Astrocyte of the cerebellum (primary cell): ENCODE measurements at regions not wholly inside any gene's neighbourhood (a gene's known extent, or its start where the extent isn't known, plus 50 kb on each side); places are given as distances from the start of the nearest gene placed in this dataset.

Experiments used
- DNase-seq: peaks from one replicate; pipeline ENCODE4 v3.0.0-alpha.2; 2011; ENCODE audit warnings: low read depth
- H3K4me3 ChIP-seq: 2 replicates; pipeline ENCODE4 v1.5.1; 2011; ENCODE audit warnings: mild to moderate bottlenecking, low read depth, low read length, moderate library complexity
- CTCF ChIP-seq: IDR thresholded peaks from 2 replicates; pipeline ENCODE4 v1.5.1; 2012; ENCODE audit warnings: low read length, low read depth, moderate library complexity, mild to moderate bottlenecking; ENCODE audit errors: missing control alignments
- in situ Hi-C: cut with HindIII; loops from 2 replicates; pipeline ENCODE4 v1.10.0; 2017; ENCODE audit warnings: low sequenced_read_pairs

- in situ Hi-C loops = no loop called here
- H3K4me3 ChIP-seq = no peak overlapping the region
- no peak for DNase-seq
- TF ChIP-seq CTCF = no peak
Measured at GRCh38 chr3:59567661-59568060, 517.8 kb upstream of the CFAP20DC start.

- no peak for DNase-seq
- TF ChIP-seq CTCF = no peak
- in situ Hi-C loops = no loop called here
- no peak overlapping the region for H3K4me3 ChIP-seq
Measured at GRCh38 chr3:59566481-59566975, 516.7 kb upstream of the CFAP20DC start.

GRCh38 chr3:59565125-59565524 is 515.3 kb upstream of the CFAP20DC start:
- no peak for TF ChIP-seq CTCF
- H3K4me3 ChIP-seq = no peak overlapping the region
- no peak for DNase-seq
- in situ Hi-C loops = no loop called here

GRCh38 chr3:59563966-59564365 is 514.1 kb upstream of the CFAP20DC start:
- no peak overlapping the region for H3K4me3 ChIP-seq
- TF ChIP-seq CTCF = no peak
- in situ Hi-C loops = no loop called here
- DNase-seq = peak; percentile 31

GRCh38 chr3:59563072-59563605 is 513.3 kb upstream of the CFAP20DC start:
- DNase-seq = no peak
- in situ Hi-C loops = no loop called here
- H3K4me3 ChIP-seq = no peak overlapping the region
- TF ChIP-seq CTCF = no peak

- in situ Hi-C loops = no loop called here
- peak; percentile 7 for TF ChIP-seq CTCF
- DNase-seq = peak; percentile 94
- H3K4me3 ChIP-seq = no peak overlapping the region
Measured at GRCh38 chr3:59559721-59560435, 510.1 kb upstream of the CFAP20DC start.
